HG03565 (cell line): ENCODE measurements at regions not wholly inside any gene's neighbourhood (a gene's known extent, or its start where the extent isn't known, plus 50 kb on each side); places are given as distances from the start of the nearest gene placed in this dataset.

Source experiments
- ATAC-seq: cut with Tn5 transposase; IDR thresholded peaks from one replicate; pipeline ENCODE4 v1.9.1; 2021; ENCODE audit warnings: mild to moderate bottlenecking, moderate library complexity; ENCODE audit not compliant: unreplicated experiment

GRCh38 chrX:39318506-39319343 is 517.5 kb downstream of the MID1IP1 start:
- no peak for ATAC-seq

DNA sequence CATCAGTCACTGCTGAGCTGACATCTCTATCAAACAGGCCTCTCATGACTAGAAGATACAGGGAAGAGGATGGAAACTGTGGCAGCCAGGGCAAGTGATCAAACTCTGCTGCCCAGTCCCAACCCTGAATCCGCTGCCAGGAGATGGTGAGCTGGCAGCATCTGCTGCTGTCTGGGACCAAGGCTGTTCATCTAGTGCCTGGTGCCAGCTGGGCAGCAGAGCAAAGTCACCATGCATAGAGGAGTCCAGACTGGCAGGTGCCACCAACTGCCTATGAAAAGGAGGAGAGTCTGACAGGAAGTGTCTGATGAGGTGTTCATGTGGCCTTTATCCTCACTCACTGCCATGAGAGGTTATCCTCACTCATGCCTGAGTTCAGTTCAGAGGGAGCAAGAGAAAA is 518.9 kb downstream of the MID1IP1 start:
- ATAC-seq, result no peak

DNA sequence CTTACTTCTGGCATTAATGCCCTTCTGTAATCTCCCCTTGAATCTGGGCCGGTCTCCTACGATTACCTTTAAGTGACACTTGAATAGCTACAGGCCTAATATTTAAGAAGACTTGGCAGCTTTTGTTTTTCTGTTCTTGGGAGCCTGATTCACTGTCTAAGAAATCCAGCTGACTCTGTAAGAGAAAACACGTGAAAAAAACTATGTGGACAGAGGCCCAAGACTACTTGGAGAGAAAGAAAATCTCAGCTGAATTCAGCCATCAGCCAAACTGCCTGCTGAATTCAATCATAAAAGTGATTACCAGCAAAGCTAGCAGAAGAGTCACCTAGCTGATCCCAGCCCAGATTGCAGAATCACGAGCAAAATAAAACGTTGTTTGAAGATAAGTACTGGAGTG is 521.2 kb downstream of the MID1IP1 start:
- ATAC-seq, result no peak

DNA sequence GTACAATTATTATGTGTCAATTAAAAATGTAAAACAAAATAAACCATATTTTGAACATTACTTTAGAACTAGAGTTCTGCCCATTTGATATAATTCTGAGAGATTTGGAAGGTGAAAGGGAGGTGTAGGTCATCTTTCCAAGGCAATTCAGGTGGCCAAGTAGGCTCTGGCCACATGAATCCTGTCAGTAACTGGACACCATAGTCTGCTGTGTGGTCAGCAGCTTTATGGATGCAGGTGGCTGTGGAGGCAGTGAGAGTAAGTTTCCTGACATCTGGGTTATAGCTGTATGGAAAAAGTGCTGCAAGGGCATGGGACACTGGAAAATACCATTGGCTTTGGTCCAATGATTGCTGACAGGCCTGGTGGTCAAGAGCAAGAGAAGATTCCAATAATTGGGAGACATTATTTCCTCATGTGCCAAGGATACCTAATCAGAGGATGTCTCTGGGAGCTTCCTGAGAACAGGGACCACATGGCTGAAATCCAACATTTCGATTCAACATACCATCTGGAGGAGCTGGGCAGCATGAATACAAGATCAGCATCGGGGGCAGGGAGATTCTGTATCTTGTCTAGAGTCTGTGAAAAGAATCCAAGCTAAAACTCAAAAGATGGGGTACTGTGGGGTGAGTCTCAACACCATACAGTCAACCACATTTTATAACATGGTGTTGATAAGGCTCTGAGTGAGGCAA is 523.1 kb downstream of the MID1IP1 start:
- no peak for ATAC-seq

DNA sequence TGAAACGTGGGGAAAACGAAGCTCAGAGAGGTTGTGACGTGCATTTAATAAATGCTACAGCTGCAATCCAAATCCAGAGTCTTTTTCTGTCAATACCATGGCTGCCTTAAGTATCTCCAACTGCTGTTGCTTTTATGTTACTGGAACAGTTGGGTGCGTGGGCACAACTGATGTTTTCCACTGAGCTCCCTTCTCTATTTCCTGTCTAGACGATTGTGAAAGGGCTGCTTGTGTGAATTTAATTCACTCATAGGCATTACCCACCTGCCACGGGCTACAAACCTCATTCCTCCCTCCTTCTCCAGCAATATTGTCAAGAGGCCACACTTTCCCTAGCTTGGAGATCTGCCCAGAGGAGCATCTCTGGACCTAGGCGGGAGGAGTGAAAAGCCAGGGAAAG is 526.0 kb downstream of the MID1IP1 start:
- no peak for ATAC-seq

- no peak for ATAC-seq
Observed at GRCh38 chrX:39327705-39328104, 526.4 kb downstream of the MID1IP1 start.

GRCh38 chrX:39328661-39329060 is 527.4 kb downstream of the MID1IP1 start:
- no peak for ATAC-seq

DNA sequence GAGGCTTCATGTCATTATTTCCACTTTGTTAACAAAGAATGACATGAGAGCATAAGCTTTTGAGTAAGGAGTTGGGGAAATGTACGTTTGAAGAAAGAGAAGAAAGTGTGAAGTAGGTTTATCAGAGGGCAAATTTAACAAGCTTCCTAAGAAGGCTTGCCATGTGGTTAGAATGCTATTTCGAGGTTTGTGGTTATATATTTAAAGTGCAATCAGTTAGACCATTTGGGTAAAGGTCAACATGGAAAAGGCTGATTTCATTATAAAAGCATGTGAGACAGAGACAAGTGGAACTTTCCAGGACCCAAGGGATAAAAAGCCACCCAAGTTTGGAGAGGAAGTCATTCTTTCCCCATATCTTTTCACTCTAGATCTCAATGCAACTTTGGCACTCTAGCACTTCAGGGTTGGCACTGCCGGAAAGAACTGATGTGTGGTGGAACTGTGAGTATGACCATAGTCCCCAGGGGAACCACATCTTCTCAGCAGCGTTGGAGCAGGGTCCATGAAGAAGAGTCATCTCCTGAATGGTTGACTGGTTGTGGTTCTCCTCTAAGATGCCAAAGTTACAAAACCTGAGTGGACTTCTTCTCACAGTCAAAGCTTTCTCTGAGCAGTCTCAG is 529.9 kb downstream of the MID1IP1 start:
- peak; percentile 71 for ATAC-seq

DNA sequence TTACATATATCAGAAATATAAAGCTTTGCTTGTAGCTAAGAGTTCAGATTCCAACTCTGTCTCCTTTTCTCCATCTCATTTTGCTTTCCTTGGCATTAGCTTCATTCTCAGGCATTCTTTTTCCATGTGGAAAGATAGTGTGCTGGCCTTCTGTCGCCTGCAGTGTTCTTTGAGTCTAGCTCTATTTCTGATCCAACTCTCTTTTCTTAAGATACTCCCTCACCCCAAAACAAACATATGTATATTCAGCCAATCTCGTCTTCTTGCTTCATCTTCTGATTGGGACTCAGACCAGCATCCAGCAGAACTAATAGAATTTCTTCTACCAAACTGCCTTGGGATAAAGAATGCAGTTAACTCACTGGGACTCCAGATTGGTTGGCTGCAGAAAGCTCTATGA is 532.2 kb downstream of the MID1IP1 start:
- ATAC-seq, result no peak

GRCh38 chrX:39335513-39336235 is 534.4 kb downstream of the MID1IP1 start:
- no peak for ATAC-seq

DNA sequence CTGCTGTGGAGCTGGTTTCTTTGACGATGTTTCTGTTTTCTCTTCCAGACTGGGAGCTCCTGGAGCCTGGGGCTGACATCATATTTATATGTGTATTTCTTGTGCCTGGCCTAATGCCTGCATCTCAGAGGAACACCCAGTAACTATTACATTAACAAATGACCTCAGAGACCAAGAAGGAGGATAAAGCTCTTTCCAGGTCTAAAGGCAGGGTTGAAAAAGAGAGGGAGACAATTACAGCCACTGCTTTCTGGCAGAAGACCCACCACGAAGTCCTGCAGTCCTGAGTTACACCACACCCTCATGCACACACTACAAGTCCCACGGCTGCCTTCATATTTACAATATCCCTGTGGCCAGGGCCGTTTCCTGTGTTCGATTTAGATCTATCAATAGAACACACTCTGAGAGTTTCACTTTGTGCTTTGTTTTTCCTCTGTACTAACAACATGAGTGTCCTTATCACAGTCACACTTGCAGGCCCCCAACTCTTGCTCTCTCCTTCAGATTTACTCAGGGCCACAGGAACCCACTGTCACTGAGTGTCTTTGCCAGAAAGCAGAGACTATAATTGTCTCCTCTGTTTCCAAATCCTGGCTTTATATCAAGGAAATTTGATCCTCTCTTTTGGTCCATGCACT is 535.5 kb downstream of the MID1IP1 start:
- ATAC-seq, result peak; percentile 90

DNA sequence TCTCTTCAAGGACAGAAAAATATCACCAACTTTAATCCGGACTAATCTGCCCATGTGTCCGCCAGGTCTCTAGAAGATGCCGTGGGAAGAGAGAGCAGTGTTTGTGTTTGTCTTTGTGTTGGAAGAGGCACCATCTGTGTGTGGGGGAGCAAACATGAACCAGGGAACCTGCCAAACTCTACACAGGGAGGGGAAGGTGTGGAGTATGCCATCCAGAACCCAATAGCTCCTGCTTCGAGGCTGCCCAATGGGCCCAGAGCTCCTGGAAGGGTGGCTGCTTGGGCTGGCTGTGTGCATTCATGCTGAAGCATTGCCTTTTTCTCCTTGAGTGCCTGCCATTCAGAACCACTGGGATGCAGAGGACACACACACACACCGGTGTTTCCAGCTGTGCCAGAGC is 536.2 kb downstream of the MID1IP1 start:
- ATAC-seq, result no peak

GRCh38 chrX:39338583-39338982 is 537.3 kb downstream of the MID1IP1 start:
- no peak for ATAC-seq

GRCh38 chrX:39356119-39356807 is 555.0 kb downstream of the MID1IP1 start:
- no peak for ATAC-seq

- no peak for ATAC-seq
Observed at GRCh38 chrX:39360101-39360500, 558.8 kb downstream of the MID1IP1 start.

- ATAC-seq, result no peak
Observed at GRCh38 chrX:39361736-39362135, 560.5 kb downstream of the MID1IP1 start.

GRCh38 chrX:39367416-39367815 is 566.2 kb downstream of the MID1IP1 start:
- no peak for ATAC-seq

- ATAC-seq, result no peak
Observed at GRCh38 chrX:39372115-39372514, 570.9 kb downstream of the MID1IP1 start.

DNA sequence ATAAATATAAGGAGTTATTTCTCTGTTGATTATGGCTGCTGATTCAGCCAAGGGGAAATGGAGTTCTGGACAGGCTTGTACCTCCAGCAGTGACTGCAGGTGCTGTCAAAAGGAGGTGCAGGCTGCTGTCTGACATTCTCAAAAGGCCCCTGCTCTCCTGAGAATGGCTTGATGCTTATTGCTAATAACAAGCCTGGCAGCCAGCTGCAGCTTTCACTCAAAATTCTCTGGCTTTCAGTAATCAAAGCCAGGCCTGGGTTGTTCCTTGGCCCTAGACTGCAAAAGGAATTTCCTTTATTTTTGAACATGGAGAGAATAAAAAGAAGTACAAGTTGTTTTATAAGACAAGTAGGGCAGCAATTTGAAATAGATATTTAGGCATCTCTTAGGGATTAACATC is 575.9 kb downstream of the MID1IP1 start:
- no peak for ATAC-seq

GRCh38 chrX:39377773-39378172 is 576.5 kb downstream of the MID1IP1 start:
- ATAC-seq, result no peak
